Stomach (tissue), 4 donors: ENCODE measurements at regions not wholly inside any gene's neighbourhood (a gene's known extent, or its start where the extent isn't known, plus 50 kb on each side); places are given as distances from the start of the nearest gene placed in this dataset.
A peak's percentile ranks its signal among the peaks of the same experiment; 100 is the strongest.

ENCODE experiments used
- CTCF ChIP-seq, 7 experiments: fragments of 450-650 bp in 4 of 7; fragments of 200-600 bp in 3 of 7; sonication (generic) in 3 of 7; IDR thresholded peaks; one replicate each; pipeline ENCODE4 v1.5.1; 2016 to 2019; ENCODE audit warnings: antibody characterized with exemption in 7 of 7, control low read depth in 2 of 7, mild to moderate bottlenecking in 1 of 7
- POLR2A ChIP-seq, 4 donors: fragments of 450-650 bp; IDR thresholded peaks; one replicate each; pipeline ENCODE4 v1.6.1; 2016; ENCODE audit warnings: antibody characterized with exemption in 4 of 4, control low read depth in 2 of 4, mild to moderate bottlenecking in 1 of 4, moderate library complexity in 1 of 4
- POLR2AphosphoS5 ChIP-seq, 3 donors: sonication (generic); formaldehyde crosslinking; IDR thresholded peaks; one replicate each; pipeline ENCODE4 v1.6.1; 2016; ENCODE audit warnings: antibody characterized with exemption in 3 of 3

- TF ChIP-seq CTCF (IDR thresholded peaks at IDR 0.05) (no peak), POLR2A (IDR thresholded peaks at IDR 0.05) (no peak), POLR2AphosphoS5 (IDR thresholded peaks at IDR 0.05) (peak in 2 of 3 donors; percentile 28 to 58)
Observed at GRCh38 chr13:33678906-33679657, 138.9 kb upstream of the RFC3 start.
